ENCODE measurements at regions not wholly inside any gene's neighbourhood (a gene's known extent, or its start where the extent isn't known, plus 50 kb on each side); places are given as distances from the start of the nearest gene placed in this dataset.

DNA sequence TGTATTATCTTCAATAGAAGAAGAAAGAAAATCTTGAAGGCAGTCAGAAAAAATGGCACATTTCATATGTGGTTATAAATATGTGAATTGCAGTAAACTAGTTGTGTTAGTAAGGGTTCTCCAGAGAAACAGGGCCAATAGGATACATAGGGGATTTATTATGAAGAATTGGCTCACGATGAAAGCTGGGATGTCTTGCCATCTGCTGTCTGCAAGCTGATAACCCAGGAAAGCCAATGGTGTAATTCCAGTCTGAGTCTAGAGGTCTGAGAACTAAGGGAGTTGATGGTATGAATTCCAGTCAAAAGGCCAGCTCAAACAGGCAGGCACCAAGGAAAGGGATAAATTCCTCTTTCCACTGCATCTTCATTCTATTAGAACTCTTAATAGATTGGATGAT lies 362.4 kb downstream of the KCNJ3 start:
- TF ChIP-seq, protein P1, sequence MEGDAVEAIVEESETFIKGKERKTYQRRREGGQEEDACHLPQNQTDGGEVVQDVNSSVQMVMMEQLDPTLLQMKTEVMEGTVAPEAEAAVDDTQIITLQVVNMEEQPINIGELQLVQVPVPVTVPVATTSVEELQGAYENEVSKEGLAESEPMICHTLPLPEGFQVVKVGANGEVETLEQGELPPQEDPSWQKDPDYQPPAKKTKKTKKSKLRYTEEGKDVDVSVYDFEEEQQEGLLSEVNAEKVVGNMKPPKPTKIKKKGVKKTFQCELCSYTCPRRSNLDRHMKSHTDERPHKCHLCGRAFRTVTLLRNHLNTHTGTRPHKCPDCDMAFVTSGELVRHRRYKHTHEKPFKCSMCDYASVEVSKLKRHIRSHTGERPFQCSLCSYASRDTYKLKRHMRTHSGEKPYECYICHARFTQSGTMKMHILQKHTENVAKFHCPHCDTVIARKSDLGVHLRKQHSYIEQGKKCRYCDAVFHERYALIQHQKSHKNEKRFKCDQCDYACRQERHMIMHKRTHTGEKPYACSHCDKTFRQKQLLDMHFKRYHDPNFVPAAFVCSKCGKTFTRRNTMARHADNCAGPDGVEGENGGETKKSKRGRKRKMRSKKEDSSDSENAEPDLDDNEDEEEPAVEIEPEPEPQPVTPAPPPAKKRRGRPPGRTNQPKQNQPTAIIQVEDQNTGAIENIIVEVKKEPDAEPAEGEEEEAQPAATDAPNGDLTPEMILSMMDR (IDR thresholded peaks at IDR 0.05) = no peak
- TF ChIP-seq EP300 (IDR thresholded peaks at IDR 0.05) (no peak), POLR2A (IDR thresholded peaks at IDR 0.05) (no peak)

Data from sigmoid colon (tissue), 4 donors.